C4-2B (cell line): ENCODE measurements at regions not wholly inside any gene's neighbourhood (a gene's known extent, or its start where the extent isn't known, plus 50 kb on each side); places are given as distances from the start of the nearest gene placed in this dataset.

ENCODE experiments used
- CTCF ChIP-seq: fragments of 450-650 bp; conservative IDR thresholded peaks from 2 replicates; pipeline ENCODE4 v1.5.1; 2017; ENCODE audit warnings: mild to moderate bottlenecking
- ZFX ChIP-seq: fragments of 450-650 bp; IDR thresholded peaks from 2 replicates; pipeline ENCODE4 v1.6.1; 2017

- no peak for TF ChIP-seq CTCF
- no peak for TF ChIP-seq ZFX
Measured at GRCh38 chr4:160947653-160948052, 1216.1 kb downstream of the FSTL5 start.
